Stimulated activated CD8-positive, alpha-beta memory T cell treated with anti-CD3 and anti-CD28 coated beads, Interleukin-7, amount 100 ng/mL, for 24 hours (primary cell): ENCODE measurements at regions not wholly inside any gene's neighbourhood (a gene's known extent, or its start where the extent isn't known, plus 50 kb on each side); places are given as distances from the start of the nearest gene placed in this dataset.

Experiments used
- DNase-seq: peaks from one replicate; pipeline ENCODE4 v3.0.0-alpha.2; 2020; ENCODE audit warnings: low read depth

- DNase-seq = no peak
Measured at GRCh38 chr13:95499811-95500712, 52.5 kb upstream of the CLDN10 start.

- DNase-seq = no peak
Measured at GRCh38 chr13:95502216-95502615, 50.3 kb upstream of the CLDN10 start.
